Hematopoietic multipotent progenitor cell treated with erythropoietin and hydrocortisone succinate and interleukin-3 and kit ligand, for 8 days (in vitro differentiated cells): ENCODE measurements at regions not wholly inside any gene's neighbourhood (a gene's known extent, or its start where the extent isn't known, plus 50 kb on each side); places are given as distances from the start of the nearest gene placed in this dataset.
"Not testable (repeated sequence)": the region's sequence is repeated elsewhere in the genome, so short reads cannot be mapped to it uniquely, and the experiment has no call there.

ENCODE experiments used
- DNase-seq: peaks from one replicate; pipeline ENCODE4 v3.0.0-alpha.2; 2015

DNA sequence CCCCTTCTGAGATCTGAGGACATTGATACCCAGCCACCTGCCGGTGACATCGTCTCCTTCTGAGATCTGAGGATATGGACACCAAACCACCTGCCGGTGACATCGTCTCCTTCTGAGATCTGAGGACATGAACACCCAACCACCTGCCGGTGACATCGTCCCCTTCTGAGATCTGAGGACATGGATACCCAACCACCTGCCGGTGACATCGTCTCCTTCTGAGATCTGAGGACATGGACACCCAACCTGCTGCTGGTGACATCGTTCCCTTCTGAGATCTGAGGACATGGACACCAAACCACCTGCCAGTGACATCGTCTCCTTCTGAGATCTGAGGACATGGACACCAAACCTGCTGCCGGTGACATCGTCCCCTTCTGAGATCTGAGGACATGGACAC, 396.1 kb upstream of the TNRC6C start:
- not testable (repeated sequence) for DNase-seq

DNA sequence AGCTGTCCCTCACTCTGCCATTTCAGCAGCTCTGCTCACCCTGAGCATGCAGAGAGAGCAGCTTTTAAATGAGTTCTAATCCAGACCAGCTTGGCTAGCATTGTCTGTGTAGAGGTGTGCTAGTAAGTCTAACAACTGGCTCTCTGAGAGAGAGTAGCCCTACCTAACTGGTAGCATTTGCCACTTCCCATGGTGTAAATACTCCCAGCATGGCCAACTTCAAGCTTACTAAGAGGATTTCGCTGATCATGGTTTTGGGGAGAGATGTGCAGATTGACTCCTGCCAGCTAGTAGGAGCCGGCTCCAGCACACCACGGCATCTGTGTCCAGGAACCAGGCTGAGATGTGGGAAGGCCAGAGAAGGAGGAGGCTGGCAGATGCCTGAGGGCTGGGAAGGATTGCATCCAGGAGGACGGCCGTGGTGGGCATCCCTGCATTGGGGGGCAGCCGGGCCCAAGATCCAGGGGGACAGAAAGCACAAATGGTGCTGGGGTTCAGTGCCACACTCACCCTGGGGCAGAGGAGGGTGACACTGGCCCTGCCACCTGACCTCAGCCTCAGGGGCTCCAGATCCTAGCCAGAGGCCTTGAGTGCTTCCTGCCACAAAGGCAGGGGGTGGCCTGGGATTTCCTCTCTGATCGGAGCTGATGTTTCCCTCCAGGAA, 394.9 kb upstream of the TNRC6C start:
- no peak for DNase-seq

DNA sequence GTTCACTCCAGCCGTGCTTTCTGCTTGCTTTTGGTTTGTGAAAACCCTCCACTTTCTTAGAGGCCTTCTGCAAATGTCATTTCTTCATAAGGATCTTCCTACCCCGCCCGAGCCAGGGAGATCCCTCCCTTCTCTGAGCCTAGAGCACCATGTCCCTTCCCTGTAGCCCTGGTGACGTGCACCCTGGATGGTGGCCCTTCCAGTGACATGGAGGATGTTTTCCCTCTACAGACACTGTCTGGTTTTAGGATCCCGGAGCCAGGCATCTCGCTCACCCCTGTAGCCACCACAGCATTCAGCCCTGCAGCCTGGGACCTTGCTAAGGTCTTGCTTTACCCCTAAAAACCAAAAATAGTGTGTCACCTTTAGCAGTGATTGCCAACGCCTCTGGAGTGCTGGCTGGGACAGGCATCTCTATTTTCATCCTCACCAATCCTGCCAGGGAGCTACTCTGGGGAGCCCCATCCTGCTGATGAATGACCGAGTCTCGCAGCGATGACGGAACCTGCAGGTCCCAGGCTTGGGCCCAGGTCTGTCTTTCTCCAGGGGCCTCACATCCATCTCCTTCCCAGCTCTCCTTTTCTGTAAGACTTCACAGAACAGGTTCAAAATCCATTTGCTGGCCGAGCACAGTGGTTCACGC, 394.1 kb upstream of the TNRC6C start:
- no peak for DNase-seq

- DNase-seq: no peak
These were observed 393.3 kb upstream of the TNRC6C start for GRCh38 chr17:77565166-77565565.

DNA sequence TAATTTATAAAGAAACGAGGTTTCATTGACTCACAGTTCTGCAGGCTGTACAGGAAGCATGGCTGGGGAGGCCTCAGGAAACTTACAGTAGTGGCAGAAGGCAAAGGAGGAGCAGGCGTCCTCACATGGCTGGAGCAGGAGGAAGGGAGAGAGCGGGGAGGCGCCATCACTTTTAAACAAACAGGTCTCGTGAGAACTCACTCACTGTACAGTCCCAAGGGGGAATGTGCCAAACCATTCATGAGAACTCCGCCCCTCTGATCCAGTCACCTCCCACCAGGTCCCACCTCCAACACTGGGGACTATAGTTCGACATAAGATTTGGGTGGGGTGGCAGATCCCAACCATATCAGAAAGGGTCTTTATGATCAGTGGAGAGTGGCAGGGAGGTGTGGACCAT, 392.4 kb upstream of the TNRC6C start:
- DNase-seq: no peak

DNA sequence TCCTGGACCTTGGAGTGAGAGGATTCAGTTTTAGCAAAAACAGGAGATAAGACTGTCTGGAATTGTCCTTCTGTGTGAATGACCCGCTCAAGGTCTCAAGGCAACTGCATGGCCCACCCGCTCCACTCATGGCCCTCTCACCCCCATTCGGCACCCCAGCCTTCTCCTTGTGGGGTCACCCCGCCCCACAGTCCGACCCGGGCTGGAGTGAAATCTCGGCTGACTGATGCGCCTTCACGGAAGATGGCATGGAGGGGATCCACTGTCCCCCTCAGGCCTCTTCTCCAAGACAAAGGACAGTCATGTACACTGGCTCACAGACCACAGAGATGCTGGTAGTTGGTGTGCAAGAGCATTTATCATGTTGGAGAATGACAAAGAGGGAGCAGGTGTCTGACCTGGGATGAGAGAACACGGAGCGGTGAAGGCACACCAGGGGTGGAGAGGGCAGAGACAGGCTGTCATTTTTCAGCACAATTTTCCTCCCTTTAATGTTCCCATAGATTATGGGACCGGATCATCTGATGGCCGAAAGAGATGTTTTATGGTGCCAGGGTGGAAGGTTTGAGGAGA, 391.9 kb upstream of the TNRC6C start:
- DNase-seq: no peak

GRCh38 chr17:77568540-77568939, 390.0 kb upstream of the TNRC6C start:
- no peak for DNase-seq

- DNase-seq: no peak
These were observed 388.5 kb upstream of the TNRC6C start for GRCh38 chr17:77569846-77570564.

DNA sequence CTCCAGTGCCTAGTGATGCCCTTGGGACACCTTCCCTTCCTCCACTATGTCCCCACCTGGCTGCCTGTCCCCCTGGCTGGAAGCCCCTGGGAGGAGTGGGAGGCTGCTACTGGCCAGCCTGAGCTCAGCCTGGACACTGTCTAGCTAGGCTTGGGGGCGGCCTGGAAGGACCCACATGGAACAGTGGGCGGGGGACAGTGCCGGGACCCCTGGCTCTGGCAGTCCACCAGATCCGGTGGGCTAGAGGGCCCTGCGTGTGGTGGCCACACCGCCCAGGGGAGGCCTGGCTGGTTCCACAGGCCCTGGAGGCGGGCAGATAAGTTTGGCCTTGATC, 388.0 kb upstream of the TNRC6C start:
- no peak for DNase-seq

DNA sequence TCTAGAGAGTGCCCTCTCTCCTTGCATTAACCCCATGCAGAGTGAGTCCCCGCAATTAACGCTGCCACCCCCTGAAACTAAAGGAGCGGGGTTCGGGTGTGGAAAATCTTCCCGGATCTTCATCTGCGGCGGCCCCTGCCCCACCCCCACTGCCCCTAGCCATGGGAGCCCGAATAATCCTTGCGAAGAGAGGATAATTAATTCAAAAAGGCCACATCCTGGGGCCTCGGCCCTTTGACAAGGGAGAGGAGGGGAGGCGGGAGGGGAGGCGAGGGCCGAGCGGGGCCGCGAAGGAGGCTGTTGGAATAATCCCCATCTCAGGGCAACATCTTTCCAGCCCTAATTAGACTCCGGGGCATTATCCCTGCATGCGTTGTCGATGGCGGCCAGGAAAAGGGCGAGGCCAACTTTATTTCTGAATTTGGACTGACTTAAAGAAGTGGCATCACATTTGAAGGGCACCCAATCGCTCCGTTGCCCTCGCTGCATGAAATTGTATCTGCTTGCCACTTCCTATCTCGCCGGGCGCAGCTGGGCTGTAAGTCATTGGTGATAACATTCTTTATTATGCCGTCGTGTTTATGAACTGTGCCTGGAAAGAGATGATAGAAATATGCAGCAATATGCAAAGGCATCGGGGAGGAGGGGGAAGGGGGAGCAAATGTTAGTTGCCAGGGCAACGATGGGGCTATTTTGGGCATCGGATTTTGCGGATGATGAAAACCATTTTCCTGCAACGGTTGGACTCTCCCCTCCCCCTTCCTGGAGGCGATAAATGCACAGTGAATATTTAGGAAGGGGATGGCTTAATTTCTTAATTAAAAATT, 387.1 kb upstream of the TNRC6C start:
- DNase-seq: peak; percentile 99

- DNase-seq: peak; percentile 64
These were observed 386.4 kb upstream of the TNRC6C start for GRCh38 chr17:77572065-77572601.

GRCh38 chr17:77572851-77573250, 385.7 kb upstream of the TNRC6C start:
- DNase-seq: no peak

GRCh38 chr17:77577491-77577890, 381.0 kb upstream of the TNRC6C start:
- DNase-seq: no peak

DNA sequence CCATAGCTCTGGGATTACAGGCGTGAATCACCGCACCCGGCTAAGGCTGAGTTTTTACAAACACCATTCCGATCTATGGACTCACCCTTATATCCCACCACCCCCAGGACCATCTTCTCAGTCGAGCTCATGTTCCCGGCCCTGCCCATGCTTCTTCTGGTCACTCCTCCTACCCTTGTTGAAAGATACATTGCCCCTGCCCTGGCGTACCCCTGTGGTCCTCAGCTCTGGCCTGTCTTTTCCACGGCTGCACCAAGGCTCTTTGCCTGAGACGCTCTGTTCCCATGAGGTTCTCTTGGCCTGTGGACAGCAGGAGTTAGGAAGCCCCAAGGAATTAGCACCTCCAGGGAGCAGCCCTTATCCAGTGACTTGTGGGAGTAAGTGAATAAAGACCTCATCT, 379.4 kb upstream of the TNRC6C start:
- DNase-seq: no peak

GRCh38 chr17:77579682-77580081, 378.8 kb upstream of the TNRC6C start:
- DNase-seq: no peak

DNA sequence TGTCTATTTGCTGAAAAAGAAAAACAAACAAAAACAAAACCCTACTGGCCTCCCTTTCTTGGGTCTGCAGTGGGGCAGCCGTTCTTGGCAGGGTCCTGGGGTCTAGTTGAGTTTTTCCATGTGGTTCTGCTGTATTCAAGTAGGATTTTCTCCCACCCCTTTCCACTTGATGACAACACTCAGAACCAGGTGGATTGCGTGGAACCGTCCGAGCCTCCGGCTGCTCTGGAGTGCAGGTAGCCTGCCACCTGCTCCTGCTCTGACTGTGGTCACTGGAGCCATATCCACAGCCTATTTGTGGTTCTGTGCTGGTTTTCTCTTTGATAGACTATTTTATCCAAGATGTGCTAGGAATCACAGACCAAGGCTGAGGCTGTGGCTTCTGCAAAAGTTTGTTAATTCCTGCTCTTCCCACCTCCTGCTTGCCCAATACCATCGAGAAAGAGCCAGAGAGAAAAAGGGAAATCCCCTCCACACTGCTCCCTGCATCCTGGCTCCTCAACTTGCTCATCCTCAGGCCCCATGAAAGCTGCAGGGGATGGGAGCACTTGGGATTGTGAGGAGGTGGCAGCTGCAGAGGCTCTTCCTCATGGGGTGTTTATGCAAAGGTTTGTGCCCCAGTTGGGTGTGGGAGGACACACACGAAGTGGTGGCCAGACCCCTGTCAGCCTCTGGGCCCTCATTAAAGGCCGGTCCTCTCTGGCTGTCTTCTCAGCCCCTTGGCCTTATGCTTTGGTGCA, 377.8 kb upstream of the TNRC6C start:
- DNase-seq: no peak

DNA sequence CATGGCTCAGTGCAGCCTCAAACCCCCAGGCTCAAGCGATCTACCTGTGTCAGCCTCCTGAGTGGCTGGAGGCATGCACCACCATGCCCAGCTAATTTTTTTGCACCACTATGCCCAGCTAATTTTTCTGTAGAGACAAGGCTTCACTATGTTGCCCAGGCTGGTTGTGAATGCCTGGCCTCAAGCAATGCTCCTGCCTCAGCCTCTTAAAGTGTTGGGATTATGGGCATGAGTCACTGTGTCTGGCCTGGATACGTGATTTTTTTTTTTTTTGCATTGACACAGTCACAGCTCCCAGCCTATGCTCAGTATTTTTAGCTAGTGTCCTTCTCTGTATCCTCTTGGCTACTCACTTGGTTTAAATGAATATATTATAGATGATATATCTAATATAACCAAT, 377.0 kb upstream of the TNRC6C start:
- DNase-seq: no peak

GRCh38 chr17:77585142-77585860, 373.2 kb upstream of the TNRC6C start:
- DNase-seq: no peak

GRCh38 chr17:77590951-77591735, 367.4 kb upstream of the TNRC6C start:
- no peak for DNase-seq

- no peak for DNase-seq
These were observed 366.2 kb upstream of the TNRC6C start for GRCh38 chr17:77592106-77592865.
